LHCN-M2 (cell line): ENCODE measurements at regions not wholly inside any gene's neighbourhood (a gene's known extent, or its start where the extent isn't known, plus 50 kb on each side); places are given as distances from the start of the nearest gene placed in this dataset.

Experiments
- DNase-seq: peaks from one replicate; pipeline ENCODE4 v3.0.0-alpha.2; 2012; ENCODE audit warnings: low read depth

DNA sequence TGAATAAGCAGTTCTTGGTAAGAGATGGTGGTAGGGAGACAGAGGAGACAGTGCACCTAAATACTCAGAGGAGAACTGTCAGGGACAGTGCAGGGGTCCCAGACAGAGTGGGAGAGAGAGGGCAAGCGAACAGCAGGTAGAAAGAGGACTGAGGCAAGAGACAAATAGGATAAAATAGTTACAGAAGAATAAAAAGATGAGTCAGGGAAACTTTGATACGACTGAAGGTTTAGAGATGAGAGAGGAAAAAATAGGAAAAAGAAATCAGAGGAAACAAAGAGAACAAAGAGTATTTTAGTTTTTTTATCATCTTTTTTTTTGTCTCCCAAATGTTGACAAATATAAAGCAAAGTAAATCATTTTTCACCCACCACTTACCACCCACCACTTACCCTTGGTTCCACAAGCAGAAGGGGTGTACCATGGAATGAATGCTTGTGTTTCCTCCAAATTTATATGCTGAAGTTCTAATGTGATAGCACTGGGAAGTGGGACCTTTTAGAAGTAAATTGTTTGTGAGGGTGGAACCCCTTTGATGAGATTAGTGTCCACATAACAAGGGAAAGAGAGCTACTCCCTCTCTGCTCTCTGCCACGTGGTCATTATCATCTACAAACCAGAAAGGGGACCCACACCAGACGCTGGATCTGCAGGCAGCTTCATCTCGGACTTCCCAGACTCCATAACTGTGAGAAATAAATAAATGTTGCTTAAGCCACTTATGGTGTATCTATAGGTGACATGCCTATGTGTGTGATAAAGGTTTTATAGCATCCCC lies 292.1 kb downstream of the BTG1 start:
- no peak for DNase-seq

DNA sequence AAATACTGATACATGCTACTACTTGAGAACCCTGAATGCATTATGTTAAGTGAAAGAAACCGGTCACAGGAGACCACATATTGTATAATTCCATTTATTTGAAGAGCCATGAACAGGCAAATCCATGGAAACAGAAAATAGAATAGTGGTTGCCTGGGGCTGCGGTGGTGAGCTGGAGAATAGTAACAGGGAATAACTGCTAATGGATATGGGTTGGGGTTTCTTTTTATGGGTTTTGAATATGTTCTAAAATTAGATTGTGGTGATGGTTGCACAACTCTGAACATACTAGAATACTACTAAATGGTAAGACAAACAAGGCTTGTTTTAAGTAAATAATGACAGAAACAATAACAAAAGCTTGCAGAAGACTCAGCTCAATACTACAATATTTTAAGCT lies 293.0 kb downstream of the BTG1 start:
- DNase-seq, result peak; percentile 80

DNA sequence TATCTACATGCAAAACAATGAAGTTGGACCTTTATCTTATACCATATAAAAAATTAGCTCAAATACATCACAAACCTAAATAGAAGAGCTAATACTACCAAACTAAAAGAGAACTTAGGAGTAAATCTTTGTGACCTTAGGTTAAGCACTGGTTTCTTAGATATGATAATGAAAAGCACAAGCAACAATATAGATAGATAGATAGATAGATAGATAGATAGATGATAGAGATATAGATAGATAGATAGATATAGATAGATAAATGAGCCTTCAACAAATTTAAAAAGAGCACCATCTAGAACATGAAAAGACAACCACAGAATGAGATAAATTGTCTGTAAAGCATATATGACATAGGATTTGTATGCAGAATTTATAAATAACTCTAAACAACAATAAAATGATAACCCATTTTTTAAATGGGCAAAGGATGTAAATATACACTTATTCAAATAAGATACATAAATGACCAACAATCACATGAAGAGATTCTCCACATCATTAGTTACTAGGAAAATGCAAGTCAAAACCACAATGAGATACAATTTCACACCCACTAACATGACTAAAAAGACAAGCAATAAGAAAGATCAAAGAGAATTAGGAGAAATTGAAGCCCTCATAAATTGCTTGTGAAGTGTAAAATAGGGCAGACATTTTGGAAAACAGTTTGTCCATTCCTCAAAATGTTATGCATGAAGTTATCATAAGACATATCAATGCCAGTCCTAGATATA lies 293.7 kb downstream of the BTG1 start:
- peak; percentile 26 for DNase-seq

- peak; percentile 14 for DNase-seq
Observed at GRCh38 chr12:91846466-91847055, 299.1 kb downstream of the BTG1 start.

DNA sequence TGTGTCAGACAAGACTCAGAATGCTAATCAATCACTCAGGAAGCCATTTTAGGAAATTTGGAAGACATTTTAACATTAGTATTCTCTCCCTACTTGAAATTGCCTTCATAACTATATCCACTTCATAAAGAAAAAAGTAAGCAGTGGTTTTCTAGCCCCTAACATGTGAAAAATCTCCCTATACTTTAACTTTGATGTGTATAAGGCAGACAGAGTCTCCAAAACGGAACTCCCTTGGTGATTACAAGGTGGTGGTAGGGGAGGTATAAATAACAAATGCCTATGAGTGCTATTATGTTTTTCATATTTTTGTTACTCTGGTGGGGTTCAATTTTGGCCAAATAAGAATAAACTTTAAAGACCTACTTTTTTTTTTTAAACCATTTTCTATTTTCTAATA lies 300.3 kb downstream of the BTG1 start:
- no peak for DNase-seq

DNA sequence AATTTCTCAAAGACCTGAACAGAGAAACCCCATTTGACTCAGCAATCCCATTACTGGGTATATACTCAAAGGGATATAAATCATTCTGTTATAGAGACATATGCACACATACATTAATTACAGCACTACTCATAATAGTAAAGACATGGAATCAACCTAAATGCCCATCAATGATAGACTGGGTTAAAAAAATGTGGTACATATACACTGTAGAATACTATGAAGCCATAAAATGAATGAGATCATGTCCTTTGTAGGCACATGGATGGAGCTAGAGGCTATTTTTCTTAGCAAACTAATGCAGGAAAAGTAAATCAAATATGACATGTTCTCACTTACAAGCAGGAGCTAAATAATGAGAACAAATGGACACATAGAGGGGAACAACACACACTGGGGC lies 303.8 kb downstream of the BTG1 start:
- no peak for DNase-seq

GRCh38 chr12:91836696-91837095 lies 308.9 kb downstream of the BTG1 start:
- DNase-seq, result no peak

GRCh38 chr12:91836264-91836663 lies 309.4 kb downstream of the BTG1 start:
- no peak for DNase-seq

DNA sequence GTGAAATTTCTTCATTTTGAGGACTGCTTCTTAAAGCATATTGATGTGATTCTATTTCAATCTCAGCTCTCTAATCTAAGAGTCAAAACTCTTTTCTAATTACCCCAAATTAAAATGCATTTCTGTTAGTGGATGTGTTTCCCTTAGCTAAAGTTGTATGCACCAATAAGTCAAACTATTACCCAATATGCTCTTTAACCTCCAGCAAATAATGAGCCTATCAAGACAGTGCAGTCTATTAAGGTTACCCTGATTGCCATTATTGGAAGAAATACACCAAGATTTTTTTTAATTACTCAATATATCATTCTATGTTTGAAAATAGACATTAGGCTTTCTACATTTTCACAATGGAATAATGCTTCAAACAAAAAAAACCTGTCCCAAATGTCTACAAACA lies 310.0 kb downstream of the BTG1 start:
- DNase-seq, result no peak

- no peak for DNase-seq
Observed at GRCh38 chr12:91833780-91834359, 311.8 kb downstream of the BTG1 start.

- no peak for DNase-seq
Observed at GRCh38 chr12:91825999-91826398, 319.6 kb downstream of the BTG1 start.

DNA sequence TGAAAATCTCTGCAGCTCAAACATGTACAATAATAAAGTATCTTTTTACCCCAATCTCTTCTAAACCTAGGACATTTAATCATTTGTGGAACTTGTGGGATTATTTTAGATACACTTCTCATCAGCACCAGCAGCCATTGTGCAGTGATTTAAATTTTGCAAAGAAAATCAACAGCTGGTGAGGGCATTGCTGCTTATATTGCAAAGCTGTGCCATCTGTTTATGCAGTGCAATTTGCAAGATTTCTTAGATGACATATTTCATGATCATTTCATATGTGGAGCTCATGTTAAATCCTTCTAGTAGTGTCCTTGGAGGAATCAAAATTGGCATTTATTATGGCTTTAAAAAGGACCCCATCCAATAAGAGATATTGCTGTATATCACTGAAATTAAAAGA lies 320.7 kb downstream of the BTG1 start:
- DNase-seq, result no peak

DNA sequence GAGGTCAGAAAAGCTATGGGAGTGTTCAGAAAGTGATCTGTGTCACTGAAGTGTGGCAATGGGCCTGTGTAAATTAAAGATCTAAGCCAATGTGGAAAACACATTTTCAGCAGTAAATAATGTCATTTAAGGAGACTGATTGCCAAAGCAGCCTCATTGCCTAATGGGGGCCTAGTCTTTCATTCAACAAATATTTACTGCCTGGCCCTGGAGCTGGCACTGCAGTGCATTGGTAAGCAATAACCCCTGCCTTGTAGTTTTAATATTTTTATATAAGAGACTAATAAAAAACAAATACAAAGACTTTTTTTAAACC lies 326.6 kb downstream of the BTG1 start:
- DNase-seq, result no peak

DNA sequence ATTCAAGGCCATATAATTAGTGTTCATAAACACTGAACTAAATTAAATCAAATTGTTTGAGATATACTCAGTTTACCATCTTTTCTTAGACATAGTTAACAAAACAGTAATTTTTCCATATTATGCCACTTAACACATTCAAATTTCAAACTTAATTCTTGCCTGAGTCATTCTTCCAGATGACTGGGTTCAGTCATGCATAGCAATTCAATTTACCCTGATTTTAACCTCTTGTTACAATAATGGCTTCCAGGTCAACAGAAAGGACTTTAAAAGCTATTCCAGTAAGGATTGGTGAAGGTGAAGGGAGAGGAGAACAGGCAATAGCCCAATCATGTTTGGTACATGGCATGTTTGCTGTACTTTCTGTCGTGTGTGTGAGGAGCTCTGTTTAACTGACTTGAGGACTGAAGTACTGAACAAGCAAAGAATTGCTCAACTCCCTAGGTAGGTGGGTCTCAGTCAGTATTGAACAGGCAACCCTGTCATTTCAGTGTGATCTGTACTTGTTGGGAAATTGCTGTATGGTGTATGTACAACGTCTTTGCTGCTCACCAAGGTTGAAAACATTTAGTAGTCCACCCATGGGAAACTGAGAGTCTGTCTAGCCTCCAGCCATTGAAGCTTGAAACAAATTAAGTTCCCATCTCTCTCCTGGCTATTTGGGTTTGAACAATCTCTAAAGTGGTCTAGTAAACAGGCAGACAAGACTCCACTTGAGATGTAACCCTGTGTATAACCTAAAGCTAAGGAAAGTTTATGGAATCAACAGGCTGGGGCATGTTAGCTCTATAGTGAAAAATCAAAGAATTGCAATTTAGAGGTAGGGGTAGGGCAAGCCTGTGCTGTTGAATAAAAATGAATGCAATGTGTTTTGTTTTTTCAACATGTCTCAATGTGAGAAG lies 327.2 kb downstream of the BTG1 start:
- DNase-seq, result no peak

DNA sequence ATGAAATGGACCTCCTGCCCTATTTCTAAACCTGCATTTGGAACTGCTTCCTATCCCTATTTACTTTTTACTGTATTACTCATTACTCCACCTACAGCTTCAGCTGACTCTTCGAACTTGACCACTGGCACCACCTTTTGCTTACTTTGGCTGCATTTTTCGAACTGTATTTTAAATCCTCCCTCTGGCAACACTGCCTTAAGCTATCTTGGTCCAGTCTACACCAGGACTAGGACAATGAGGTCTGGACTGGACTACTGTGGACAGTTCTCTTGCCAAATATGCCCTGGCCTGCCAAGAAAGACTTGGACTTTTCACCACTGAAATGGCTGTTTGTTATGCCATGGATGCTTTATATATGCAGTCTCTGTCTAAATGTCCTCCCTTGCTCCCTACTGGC lies 328.1 kb downstream of the BTG1 start:
- no peak for DNase-seq

DNA sequence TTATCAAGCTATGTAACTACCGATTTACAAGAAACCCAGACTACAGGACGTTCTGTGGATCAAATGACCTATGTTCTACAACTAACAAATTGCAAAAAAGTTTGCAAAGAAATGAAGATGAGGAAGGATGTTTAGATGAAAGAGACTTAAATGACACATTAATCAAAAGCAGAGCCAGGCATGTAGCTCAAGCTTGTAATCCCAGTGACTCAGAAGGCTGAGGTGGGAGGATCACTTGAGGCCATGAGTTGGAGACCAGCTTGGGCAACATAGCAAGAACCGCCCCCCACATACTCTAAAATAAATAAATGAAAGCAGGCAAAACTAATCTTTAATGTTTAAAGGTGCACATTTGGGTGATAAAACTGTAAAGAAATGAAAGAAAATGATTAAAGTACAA lies 331.9 kb downstream of the BTG1 start:
- peak; percentile 12 for DNase-seq

GRCh38 chr12:91811481-91812287 lies 334.0 kb downstream of the BTG1 start:
- peak; percentile 65 for DNase-seq

- DNase-seq, result no peak
Observed at GRCh38 chr12:91810531-91811451, 334.9 kb downstream of the BTG1 start.

GRCh38 chr12:91810077-91810476 lies 335.6 kb downstream of the BTG1 start:
- DNase-seq, result no peak

DNA sequence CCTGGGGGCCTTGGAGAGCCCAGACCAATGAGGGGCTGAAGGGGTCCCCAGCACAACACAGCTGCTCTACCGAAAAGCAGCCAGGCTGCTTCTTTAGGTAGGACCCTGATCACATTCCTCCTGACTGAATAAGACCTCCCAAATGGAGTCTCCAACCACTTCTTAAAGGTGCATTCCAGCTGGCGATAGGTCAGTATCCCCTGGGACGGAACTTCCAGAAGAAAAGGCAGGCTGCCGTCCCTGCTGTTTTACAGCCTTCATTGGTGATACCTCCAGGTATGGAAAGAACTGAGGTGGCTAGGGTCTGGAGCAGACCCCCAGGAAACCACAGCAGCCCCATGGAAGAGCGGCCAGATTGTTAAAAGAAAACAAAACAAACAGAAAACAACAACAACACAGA lies 340.6 kb downstream of the BTG1 start:
- no peak for DNase-seq
